Upper lobe of left lung (tissue), 6 donors: ENCODE measurements at regions not wholly inside any gene's neighbourhood (a gene's known extent, or its start where the extent isn't known, plus 50 kb on each side); places are given as distances from the start of the nearest gene placed in this dataset.

Experiments
- ATAC-seq, 2 donors: fragments of 200-7000 bp; cut with Tn5 transposase; one replicate each; pipeline ENCODE4 v1.9.1; 2022; ENCODE audit warnings: mild to moderate bottlenecking in 2 of 2, moderate library complexity in 2 of 2; ENCODE audit not compliant: low FRiP score in 2 of 2
- DNase-seq, 2 donors: peaks; one replicate each; pipeline ENCODE4 v3.0.0-alpha.2; 2019 to 2020
- H3K27ac ChIP-seq, 4 donors: fragments of 200-600 bp; sonication (generic); one replicate each; pipeline ENCODE4 v1.5.1; 2016 to 2019
- H3K27me3 ChIP-seq, 4 donors: fragments of 200-600 bp; sonication (generic); one replicate each; pipeline ENCODE4 v1.5.1; 2017 to 2019
- H3K36me3 ChIP-seq, 4 donors: fragments of 200-600 bp; sonication (generic); one replicate each; pipeline ENCODE4 v1.5.1; 2016 to 2019
- H3K4me1 ChIP-seq, 4 donors: fragments of 200-600 bp; sonication (generic); one replicate each; pipeline ENCODE4 v1.5.1; 2018 to 2019
- H3K4me3 ChIP-seq, 4 donors: fragments of 200-600 bp; sonication (generic); one replicate each; pipeline ENCODE4 v1.5.1; 2017 to 2019; ENCODE audit warnings: mild to moderate bottlenecking in 2 of 4, moderate library complexity in 1 of 4
- H3K9me3 ChIP-seq, 4 donors: fragments of 200-600 bp; sonication (generic); one replicate each; pipeline ENCODE4 v1.5.1; 2018 to 2019
- EP300 ChIP-seq, 4 donors: sonication (generic); formaldehyde crosslinking; IDR thresholded peaks; one replicate each; pipeline ENCODE4 v1.5.1; 2017; ENCODE audit warnings: antibody characterized with exemption in 4 of 4, control low read depth in 2 of 4
- POLR2A ChIP-seq, 4 donors: fragments of 450-650 bp; IDR thresholded peaks; one replicate each; pipeline ENCODE4 v1.5.1; 2016 to 2017; ENCODE audit warnings: antibody characterized with exemption in 4 of 4, mild to moderate bottlenecking in 2 of 4
- POLR2AphosphoS5 ChIP-seq, 2 donors: sonication (generic); formaldehyde crosslinking; IDR thresholded peaks; one replicate each; pipeline ENCODE4 v1.5.1; 2017; ENCODE audit warnings: antibody characterized with exemption in 2 of 2
- WGBS, 2 donors: methylation state at CpG; one replicate each; pipeline ENCODE4 v1.1.5; 2017 to 2018; 5-methylcytosine and 5-hydroxymethylcytosine counted together
- TF ChIP-seq, protein P1 (sequence below), 6 experiments: fragments of 450-650 bp in 4 of 6; fragments of 200-600 bp in 2 of 6; sonication (generic) in 2 of 6; IDR thresholded peaks; one replicate each; pipeline ENCODE4 v1.5.1; 2016 to 2019; ENCODE audit warnings: antibody characterized with exemption in 6 of 6
- donor health status: DM: no; HTN: no; CAD: no; lungs with moderate emphysema.
- donor health status: DM: no; HTN: yes; CAD: no; lungs with severe emphysema.

DNA sequence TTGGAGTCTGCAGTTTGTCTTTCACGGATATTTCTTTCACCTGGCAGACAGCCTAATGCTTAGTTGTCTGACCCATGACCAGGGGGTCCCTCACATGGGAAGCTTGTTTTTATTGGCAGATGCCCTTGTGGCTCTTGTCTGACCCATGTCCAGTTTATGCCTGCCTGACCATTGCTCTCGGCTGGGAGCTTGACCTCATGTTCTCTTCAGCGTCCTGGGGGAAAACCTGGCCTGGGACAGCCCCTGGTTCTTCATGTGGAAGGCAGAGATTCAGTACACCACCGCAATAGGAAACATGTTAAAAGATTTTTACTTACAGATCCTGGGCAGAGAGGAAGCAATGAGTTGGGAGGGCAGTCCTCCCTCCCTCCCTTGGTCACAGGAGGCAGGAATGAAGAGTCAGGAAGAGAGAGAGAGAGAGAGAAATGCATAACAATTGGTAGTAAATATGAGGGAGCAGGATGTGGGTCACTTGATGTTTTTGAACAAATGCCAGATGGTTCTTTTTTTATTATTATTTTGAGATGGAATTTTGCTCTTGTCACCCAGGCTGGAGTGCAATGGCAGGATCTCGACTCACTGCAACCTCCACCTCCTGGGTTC is 302.7 kb upstream of the MYOCD start:
- TF ChIP-seq, protein P1, sequence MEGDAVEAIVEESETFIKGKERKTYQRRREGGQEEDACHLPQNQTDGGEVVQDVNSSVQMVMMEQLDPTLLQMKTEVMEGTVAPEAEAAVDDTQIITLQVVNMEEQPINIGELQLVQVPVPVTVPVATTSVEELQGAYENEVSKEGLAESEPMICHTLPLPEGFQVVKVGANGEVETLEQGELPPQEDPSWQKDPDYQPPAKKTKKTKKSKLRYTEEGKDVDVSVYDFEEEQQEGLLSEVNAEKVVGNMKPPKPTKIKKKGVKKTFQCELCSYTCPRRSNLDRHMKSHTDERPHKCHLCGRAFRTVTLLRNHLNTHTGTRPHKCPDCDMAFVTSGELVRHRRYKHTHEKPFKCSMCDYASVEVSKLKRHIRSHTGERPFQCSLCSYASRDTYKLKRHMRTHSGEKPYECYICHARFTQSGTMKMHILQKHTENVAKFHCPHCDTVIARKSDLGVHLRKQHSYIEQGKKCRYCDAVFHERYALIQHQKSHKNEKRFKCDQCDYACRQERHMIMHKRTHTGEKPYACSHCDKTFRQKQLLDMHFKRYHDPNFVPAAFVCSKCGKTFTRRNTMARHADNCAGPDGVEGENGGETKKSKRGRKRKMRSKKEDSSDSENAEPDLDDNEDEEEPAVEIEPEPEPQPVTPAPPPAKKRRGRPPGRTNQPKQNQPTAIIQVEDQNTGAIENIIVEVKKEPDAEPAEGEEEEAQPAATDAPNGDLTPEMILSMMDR (IDR thresholded peaks at IDR 0.05) = no peak
- TF ChIP-seq EP300 (IDR thresholded peaks at IDR 0.05) = no peak
- no peak for TF ChIP-seq POLR2AphosphoS5 (IDR thresholded peaks at IDR 0.05)
- no peak for TF ChIP-seq POLR2A (IDR thresholded peaks at IDR 0.05)
- H3K27me3 ChIP-seq = no peaks in the 10 kb centered on the region
- no peak overlapping the region for H3K27ac ChIP-seq
- WGBS, 2 donors = 58 to 66% methylated on average over 5 of the region's 5 CpGs
- no peaks in the 10 kb centered on the region for H3K4me1 ChIP-seq
- no peak for ATAC-seq
- no peak for DNase-seq
- no peak overlapping the region for H3K4me3 ChIP-seq
- H3K9me3 ChIP-seq = no peaks in the 10 kb centered on the region
- no peaks in the 10 kb centered on the region for H3K36me3 ChIP-seq

DNA sequence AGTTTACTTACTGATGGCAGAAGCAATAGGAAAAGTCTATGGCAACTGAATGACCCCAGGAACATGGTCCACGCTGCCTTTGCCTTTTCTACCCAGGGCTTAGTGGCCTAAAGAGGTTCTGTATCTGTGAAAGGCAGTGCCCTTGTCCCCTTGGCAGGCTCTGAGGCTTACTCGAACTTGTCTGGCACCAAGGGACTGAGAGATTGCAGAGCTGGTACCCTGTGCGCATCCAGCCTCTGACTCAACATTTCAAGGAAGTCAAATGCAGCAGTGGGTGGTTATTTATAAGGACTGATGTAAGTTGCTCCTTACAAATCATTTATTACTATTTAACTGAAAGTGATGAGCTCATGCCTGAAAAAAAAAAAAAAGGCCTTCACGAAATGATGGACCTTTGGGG is 299.9 kb upstream of the MYOCD start:
- 79 to 81% methylated on average over 4 of the region's 4 CpGs for WGBS, 2 donors
- ATAC-seq = no peak

DNA sequence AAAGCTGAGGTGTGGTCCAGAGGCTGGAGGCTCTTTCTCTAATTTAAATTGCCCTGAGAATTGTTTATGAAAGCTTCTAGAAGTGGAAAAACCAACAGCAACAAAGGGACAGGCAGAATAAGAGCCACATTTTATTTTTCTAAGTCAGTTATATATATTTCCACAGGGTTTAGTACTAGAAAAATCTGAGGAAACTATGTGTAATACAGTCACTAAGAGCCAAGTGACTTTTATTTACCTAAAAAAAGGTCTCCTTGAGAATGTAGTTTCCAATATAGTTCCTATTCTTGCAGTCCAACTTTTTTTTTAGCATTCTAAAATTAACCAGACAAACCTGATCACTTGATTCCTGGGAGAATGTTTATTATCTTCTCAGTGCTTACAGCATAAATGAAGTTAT is 296.6 kb upstream of the MYOCD start:
- Histone ChIP-seq H3K27ac (no peak overlapping the region), H3K9me3 (no peaks in the 10 kb centered on the region), H3K27me3 (no peaks in the 10 kb centered on the region), H3K4me3 (no peak overlapping the region), H3K36me3 (no peaks in the 10 kb centered on the region), H3K4me1 (no peaks in the 10 kb centered on the region)
- DNase-seq = no peak
- no peak for ATAC-seq
- TF ChIP-seq POLR2AphosphoS5 (IDR thresholded peaks at IDR 0.05) = no peak

More for the DNA sequence above, 299.9 kb upstream of the MYOCD start:
- no peaks in the 10 kb centered on the region for H3K36me3 ChIP-seq
- DNase-seq = no peak
- H3K27ac ChIP-seq = no peak overlapping the region
- no peaks in the 10 kb centered on the region for H3K9me3 ChIP-seq
- H3K4me3 ChIP-seq = no peak overlapping the region
- no peak for TF ChIP-seq POLR2A (IDR thresholded peaks at IDR 0.05)
- TF ChIP-seq, protein P1 (IDR thresholded peaks at IDR 0.05) = no peak
- TF ChIP-seq POLR2AphosphoS5 (IDR thresholded peaks at IDR 0.05) = no peak
- TF ChIP-seq EP300 (IDR thresholded peaks at IDR 0.05) = no peak
- no peaks in the 10 kb centered on the region for H3K27me3 ChIP-seq
- no peaks in the 10 kb centered on the region for H3K4me1 ChIP-seq

DNA sequence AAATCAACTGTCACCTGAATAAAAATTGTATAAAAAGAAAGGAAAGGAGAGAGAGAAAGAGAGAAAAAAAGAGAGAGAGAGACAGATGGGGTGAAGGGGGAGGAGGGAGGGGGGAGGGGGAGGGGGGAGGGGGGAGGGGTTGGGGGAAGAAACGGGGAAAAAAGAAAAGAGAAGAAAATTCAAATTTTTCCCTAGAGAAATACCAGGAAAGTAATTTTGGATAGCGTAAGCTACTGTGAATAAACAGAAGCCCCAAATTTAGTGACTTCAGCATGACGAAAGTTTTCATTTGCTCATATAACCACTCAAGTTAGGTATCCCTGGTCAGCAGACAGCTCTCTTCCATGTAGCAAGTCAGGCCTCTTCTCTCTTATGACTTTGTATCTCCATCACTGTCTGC is 289.4 kb upstream of the MYOCD start:
- Histone ChIP-seq H3K4me1 (no peaks in the 10 kb centered on the region), H3K36me3 (no peaks in the 10 kb centered on the region), H3K27me3 (no peaks in the 10 kb centered on the region), H3K27ac (no peak overlapping the region), H3K4me3 (no peak overlapping the region), H3K9me3 (peaks cover 0 to 3% (median 0%) of the 10 kb centered on the region in 4 donors)
- TF ChIP-seq, protein P1 (IDR thresholded peaks at IDR 0.05) = no peak
- TF ChIP-seq POLR2AphosphoS5 (IDR thresholded peaks at IDR 0.05) (no peak), POLR2A (IDR thresholded peaks at IDR 0.05) (no peak), EP300 (IDR thresholded peaks at IDR 0.05) (no peak)
- DNase-seq (no peak), ATAC-seq (no peak)
- 78 to 84% methylated on average over 3 of the region's 3 CpGs for WGBS, 2 donors

DNA sequence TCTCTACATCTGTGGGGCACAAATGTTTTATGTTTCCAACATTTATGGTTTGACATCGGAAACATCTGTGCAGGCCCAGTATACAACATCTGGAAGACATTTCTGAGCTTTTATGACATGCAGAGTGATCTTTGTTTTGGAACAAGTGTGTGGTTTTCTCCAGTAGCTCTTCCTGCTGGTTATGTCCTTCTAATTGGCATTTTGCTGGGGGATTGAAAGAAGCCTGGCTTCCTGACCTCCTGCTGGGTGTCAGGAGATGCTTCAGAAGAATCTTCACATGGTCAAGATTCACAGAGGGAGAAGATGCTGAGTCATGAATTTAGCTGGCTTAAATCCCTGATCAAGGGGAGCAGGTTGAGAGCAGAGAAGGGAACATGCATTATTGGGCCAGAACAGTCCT is 279.5 kb upstream of the MYOCD start:
- no peak for ATAC-seq
- WGBS, 2 donors = 52 to 78% methylated on average over 1 of the region's 1 CpG
- H3K4me3 ChIP-seq = no peak overlapping the region

More for the DNA sequence above, 279.5 kb upstream of the MYOCD start:
- Histone ChIP-seq H3K36me3 (no peaks in the 10 kb centered on the region), H3K9me3 (no peaks in the 10 kb centered on the region), H3K27me3 (no peaks in the 10 kb centered on the region), H3K4me1 (no peaks in the 10 kb centered on the region), H3K27ac (no peak overlapping the region)
- TF ChIP-seq, protein P1 (IDR thresholded peaks at IDR 0.05) = no peak
- no peak for TF ChIP-seq POLR2AphosphoS5 (IDR thresholded peaks at IDR 0.05)
- TF ChIP-seq EP300 (IDR thresholded peaks at IDR 0.05) = no peak
- TF ChIP-seq POLR2A (IDR thresholded peaks at IDR 0.05) = no peak
- no peak for DNase-seq
